B cell (primary cell): ENCODE measurements at regions not wholly inside any gene's neighbourhood (a gene's known extent, or its start where the extent isn't known, plus 50 kb on each side); places are given as distances from the start of the nearest gene placed in this dataset.
A peak's percentile ranks its signal among the peaks of the same experiment; 100 is the strongest.

Experiments used
- ATAC-seq: fragments of 200-7000 bp; cut with Tn5 transposase; one replicate; pipeline ENCODE4 v1.10.0; 2021; ENCODE audit warnings: low read depth, mild to moderate bottlenecking, moderate number of reproducible peaks, moderate library complexity
- CTCF ChIA-PET: fragments of 350-600 bp; sonication (Branson Sonifier 250); formaldehyde crosslinking; loops from one replicate; lab custom pipeline; 2021; ENCODE audit warnings: antibody characterized with exemption, inconsistent platforms; lab: Charles Lee
- POLR2A ChIA-PET: fragments of 350-600 bp; sonication (Branson Sonifier 250); formaldehyde crosslinking; loops from one replicate; lab custom pipeline; 2021; ENCODE audit warnings: antibody characterized with exemption; lab: Charles Lee
- DNase-seq: peaks from one replicate; pipeline ENCODE4 v3.0.0; 2013
- H2AFZ ChIP-seq: 2 replicates; pipeline ENCODE4 v1.6.1; 2012; ENCODE audit warnings: mild to moderate bottlenecking, low read depth, low read length; ENCODE audit not compliant: insufficient read depth, poor library complexity, severe bottlenecking
- H3K27ac ChIP-seq, 2 donors: 1 replicate in 1 of 2; 2 replicates in 1 of 2; pipeline ENCODE4 v1.5.1; 2012 to 2013; ENCODE audit warnings: low read length in 2 of 2, mild to moderate bottlenecking in 2 of 2, moderate library complexity in 1 of 2
- H3K27me3 ChIP-seq, 4 experiments: fragments of 200-600 bp in 1 of 4; sonication (generic) in 1 of 4; replicated peaks in 1 of 4; 1 replicate in 2 of 4; 2 replicates in 2 of 4; pipeline versions ENCODE4 v1.6.1 to v1.7.0; 2013 to 2016; ENCODE audit warnings: low read length in 3 of 4, mild to moderate bottlenecking in 2 of 4, mixed read lengths in 1 of 4, moderate library complexity in 1 of 4; ENCODE audit not compliant: insufficient read depth in 4 of 4, control insufficient read depth in 3 of 4; ENCODE audit errors: control extremely low read depth in 1 of 4
- H3K36me3 ChIP-seq, 2 experiments: replicated peaks in 1 of 2; 1 replicate in 1 of 2; 2 replicates in 1 of 2; pipeline versions ENCODE4 v1.6.1 to v1.7.1; 2013; ENCODE audit warnings: low read length in 1 of 2; ENCODE audit not compliant: insufficient read depth in 2 of 2, control insufficient read depth in 1 of 2; ENCODE audit errors: control extremely low read depth in 1 of 2, extremely low read depth in 1 of 2
- H3K4me1 ChIP-seq, 2 donors: fragments of 200-600 bp in 1 of 2; sonication (generic) in 1 of 2; 1 replicate in 1 of 2; 2 replicates in 1 of 2; pipeline versions ENCODE4 v1.5.1 to v1.6.1; 2013 to 2017; ENCODE audit warnings: low read length in 2 of 2; ENCODE audit not compliant: control insufficient read depth in 2 of 2, insufficient read depth in 2 of 2
- H3K4me2 ChIP-seq: replicated peaks from 2 replicates; pipeline ENCODE3; 2012; ENCODE audit warnings: mild to moderate bottlenecking, low read depth, low read length; ENCODE audit not compliant: poor library complexity, severe bottlenecking
- H3K4me3 ChIP-seq, 5 experiments: fragments of 200-600 bp in 1 of 5; sonication (generic) in 1 of 5; 1 replicate in 3 of 5; 2 replicates in 2 of 5; pipeline versions ENCODE4 v1.5.1 to v1.7.0; 2011 to 2016; ENCODE audit warnings: low read length in 4 of 5, mild to moderate bottlenecking in 4 of 5, low read depth in 2 of 5, control low read depth in 1 of 5, moderate library complexity in 1 of 5; ENCODE audit not compliant: insufficient read depth in 1 of 5; ENCODE audit errors: control extremely low read depth in 1 of 5, extremely low read depth in 1 of 5
- H3K79me2 ChIP-seq: fragments of 200-600 bp; sonication (generic); one replicate; pipeline ENCODE4 v1.6.0; 2016; ENCODE audit warnings: low read length; ENCODE audit not compliant: control insufficient read depth, insufficient read depth
- H3K9ac ChIP-seq: fragments of 200-600 bp; sonication (generic); 2 replicates; pipeline ENCODE4 v1.6.1; 2017; ENCODE audit warnings: mild to moderate bottlenecking, low read length, moderate library complexity
- H3K9me3 ChIP-seq, 3 donors: one replicate each; pipeline versions ENCODE4 v1.6.1 to v1.7.1; 2013; ENCODE audit warnings: low read length in 2 of 3; ENCODE audit not compliant: control insufficient read depth in 2 of 3, insufficient read depth in 1 of 3; ENCODE audit errors: control extremely low read depth in 1 of 3
- H4K20me1 ChIP-seq: 2 replicates; pipeline ENCODE4 v1.6.0; 2012; ENCODE audit warnings: mild to moderate bottlenecking, low read length; ENCODE audit not compliant: insufficient read depth, control insufficient read depth, poor library complexity, severe bottlenecking
- H3K27ac Mint-ChIP-seq: one replicate; pipeline ENCODE4 v1.8.0; 2021; ENCODE audit warnings: mixed read lengths
- H3K27me3 Mint-ChIP-seq: one replicate; pipeline ENCODE4 v1.8.0; 2021; ENCODE audit warnings: mixed read lengths
- H3K4me1 Mint-ChIP-seq: one replicate; pipeline ENCODE4 v1.8.0; 2021; ENCODE audit warnings: mixed read lengths
- H3K4me3 Mint-ChIP-seq: one replicate; pipeline ENCODE4 v1.8.0; 2021; ENCODE audit warnings: mixed read lengths
- H3K9me3 Mint-ChIP-seq: one replicate; pipeline ENCODE4 v1.8.0; 2022; ENCODE audit warnings: mixed read lengths; ENCODE audit not compliant: insufficient read depth
- EZH2 ChIP-seq: IDR thresholded peaks from 2 replicates; pipeline ENCODE4 v1.6.1; 2012; ENCODE audit warnings: borderline replicate concordance, low read depth, mild to moderate bottlenecking, moderate library complexity, low read length; ENCODE audit not compliant: insufficient read depth, poor library complexity, severe bottlenecking
- WGBS: methylation state at CpG from one replicate; pipeline ENCODE4 v1.1.5; 2013; ENCODE audit warnings: missing lambda C conversion rate; ENCODE audit not compliant: insufficient coverage; 5-methylcytosine and 5-hydroxymethylcytosine counted together
- intact Hi-C: fragments of 100-400 bp; cut with micrococcal nuclease; formaldehyde crosslinking; loops from one replicate; pipeline ENCODE4 v1.10.0; 2022
- TF ChIP-seq, protein P1 (sequence below): fragments of 200-600 bp; IDR thresholded peaks from one replicate; pipeline ENCODE4 v1.8.0; 2022; ENCODE audit warnings: antibody characterized with exemption, mild to moderate bottlenecking

DNA sequence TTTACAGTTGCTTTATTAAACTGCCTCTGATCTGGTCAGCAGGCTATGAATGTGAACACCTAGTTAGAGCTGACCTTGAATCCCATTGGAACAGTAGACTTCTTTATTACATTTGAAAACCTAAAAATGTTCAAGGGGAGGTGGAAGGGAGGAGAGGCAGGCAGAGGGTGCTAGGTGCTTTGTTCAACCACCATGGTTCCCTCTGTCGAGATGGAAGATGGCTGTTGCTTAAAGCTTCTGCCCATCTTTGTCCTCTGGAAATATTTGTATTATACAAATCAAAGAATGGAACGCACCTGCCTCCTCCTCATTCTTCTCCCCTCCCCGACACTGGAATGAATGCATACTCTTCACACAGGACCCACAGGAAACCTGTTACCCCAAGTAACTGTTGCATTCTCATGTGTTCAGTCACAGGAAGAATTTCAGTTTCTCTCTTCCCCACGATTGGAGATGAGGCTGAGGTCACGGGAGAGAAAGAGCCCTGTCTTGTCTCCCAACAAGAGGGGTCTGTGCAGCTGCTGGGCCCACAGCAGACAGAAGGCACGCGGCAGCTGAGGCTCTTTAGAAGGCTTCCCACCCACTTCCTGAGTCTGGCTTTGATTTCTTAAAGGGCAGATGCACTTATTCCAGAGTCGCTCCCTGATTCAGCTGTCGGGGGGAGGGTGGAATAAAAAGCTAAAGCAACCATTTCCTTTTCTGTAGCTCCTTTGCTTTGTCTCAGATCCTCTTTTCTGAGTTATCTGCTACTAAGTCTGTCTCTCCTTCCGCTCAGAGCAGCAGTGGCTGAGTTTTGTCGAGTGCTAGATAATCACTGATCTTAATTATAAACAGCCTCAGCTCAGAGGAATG lies 217.9 kb upstream of the BTG1 start:
- ATAC-seq = peak; percentile 71
- Histone ChIP-seq H3K36me3 (no peaks in the 10 kb centered on the region), H3K4me3 (peak overlapping the region; percentile 12 to 57 (median 54)), H3K27me3 (no peaks in the 10 kb centered on the region), H4K20me1 (no peaks in the 10 kb centered on the region), H3K4me1 (peaks cover 55 to 57% of the 10 kb centered on the region in 2 donors), H3K79me2 (peaks cover 7% of the 10 kb centered on the region), H3K4me2 (peak overlapping the region; percentile 78), H2AFZ (peak overlapping the region; percentile 73), H3K9me3 (no peaks in the 10 kb centered on the region), H3K9ac (peak overlapping the region; percentile 63), H3K27ac (peak overlapping the region; percentile 95 to 96)
- peak overlapping the region; percentile 89 for H3K27ac Mint-ChIP-seq
- no peaks in the 10 kb centered on the region for H3K9me3 Mint-ChIP-seq
- H3K4me3 Mint-ChIP-seq = peak overlapping the region; percentile 92
- H3K4me1 Mint-ChIP-seq = peaks cover 73% of the 10 kb centered on the region
- ChIA-PET POLR2A (interaction anchor here (0.6 to 4.1 kb wide), 19 partner anchors 12 to 226 kb away, joined by 3 to 94 read pairs (median 5); partner anchors contain the start of gene BTG1), CTCF (interaction anchor here (0.6 to 3.9 kb wide), 22 partner anchors 16 to 982 kb away, joined by 3 to 30 read pairs (median 6); partner anchors contain the start of gene BTG1)
- DNase-seq = peak; percentile 88
- WGBS = 0% methylated on average over 5 of the region's 11 CpGs
- TF ChIP-seq EZH2 = no peak
- TF ChIP-seq, protein P1, sequence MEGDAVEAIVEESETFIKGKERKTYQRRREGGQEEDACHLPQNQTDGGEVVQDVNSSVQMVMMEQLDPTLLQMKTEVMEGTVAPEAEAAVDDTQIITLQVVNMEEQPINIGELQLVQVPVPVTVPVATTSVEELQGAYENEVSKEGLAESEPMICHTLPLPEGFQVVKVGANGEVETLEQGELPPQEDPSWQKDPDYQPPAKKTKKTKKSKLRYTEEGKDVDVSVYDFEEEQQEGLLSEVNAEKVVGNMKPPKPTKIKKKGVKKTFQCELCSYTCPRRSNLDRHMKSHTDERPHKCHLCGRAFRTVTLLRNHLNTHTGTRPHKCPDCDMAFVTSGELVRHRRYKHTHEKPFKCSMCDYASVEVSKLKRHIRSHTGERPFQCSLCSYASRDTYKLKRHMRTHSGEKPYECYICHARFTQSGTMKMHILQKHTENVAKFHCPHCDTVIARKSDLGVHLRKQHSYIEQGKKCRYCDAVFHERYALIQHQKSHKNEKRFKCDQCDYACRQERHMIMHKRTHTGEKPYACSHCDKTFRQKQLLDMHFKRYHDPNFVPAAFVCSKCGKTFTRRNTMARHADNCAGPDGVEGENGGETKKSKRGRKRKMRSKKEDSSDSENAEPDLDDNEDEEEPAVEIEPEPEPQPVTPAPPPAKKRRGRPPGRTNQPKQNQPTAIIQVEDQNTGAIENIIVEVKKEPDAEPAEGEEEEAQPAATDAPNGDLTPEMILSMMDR = no peak
- intact Hi-C loops = loop anchor here (1.0 to 5.0 kb wide), 9 partner anchors 23 to 231 kb away; no protein-coding TSS in a partner anchor
- H3K27me3 Mint-ChIP-seq = no peaks in the 10 kb centered on the region
